ENCODE measurements at regions not wholly inside any gene's neighbourhood (a gene's known extent, or its start where the extent isn't known, plus 50 kb on each side); places are given as distances from the start of the nearest gene placed in this dataset.
A peak's percentile ranks its signal among the peaks of the same experiment; 100 is the strongest.

DNA sequence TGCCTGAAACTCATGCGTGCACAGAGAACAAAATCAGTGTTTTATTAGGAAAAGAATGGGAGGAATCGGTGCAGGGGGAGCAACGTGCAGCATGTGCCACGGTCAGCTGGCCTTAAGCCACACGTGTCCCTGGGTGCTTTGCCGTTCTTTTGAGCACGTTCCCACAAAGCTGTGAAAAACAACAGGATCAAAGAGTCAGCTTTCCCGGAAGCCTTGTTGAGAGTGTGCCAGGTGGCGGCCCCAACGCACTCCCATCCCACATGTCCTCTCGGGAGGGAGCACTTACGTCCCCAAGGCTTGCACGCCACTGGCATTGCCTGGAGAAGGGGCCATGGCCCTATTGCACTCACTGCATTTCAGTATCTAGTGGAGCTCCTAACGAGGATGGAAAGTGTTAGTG is 511.2 kb downstream of the EIPR1 start:
- DNase-seq: no peak

DNA sequence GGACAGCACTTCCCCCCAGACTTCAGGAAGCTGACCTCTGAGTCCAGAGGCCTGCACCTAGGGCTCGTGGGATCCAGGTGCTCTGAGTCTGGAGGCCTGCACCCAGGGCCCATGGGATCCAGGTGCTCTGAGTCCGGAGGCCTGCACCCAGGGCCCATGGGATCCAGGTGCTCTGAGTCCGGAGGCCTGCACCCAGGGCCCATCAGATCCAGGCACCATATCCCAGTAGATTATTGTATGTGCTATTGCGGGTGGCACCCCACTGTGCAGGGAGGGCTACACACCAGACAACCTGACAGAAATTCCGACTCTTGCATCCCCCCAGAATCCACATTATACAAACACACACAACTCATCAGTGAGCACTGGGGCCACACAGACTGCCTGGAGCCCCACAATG is 515.2 kb downstream of the EIPR1 start:
- DNase-seq: no peak

GRCh38 chr2:2861666-2862240 is 515.9 kb downstream of the EIPR1 start:
- no peak for DNase-seq

- DNase-seq: no peak
Measured at GRCh38 chr2:2860589-2861300, 516.9 kb downstream of the EIPR1 start.

- DNase-seq: no peak
Measured at GRCh38 chr2:2859732-2860131, 517.9 kb downstream of the EIPR1 start.

GRCh38 chr2:2859164-2859563 is 518.5 kb downstream of the EIPR1 start:
- no peak for DNase-seq

DNA sequence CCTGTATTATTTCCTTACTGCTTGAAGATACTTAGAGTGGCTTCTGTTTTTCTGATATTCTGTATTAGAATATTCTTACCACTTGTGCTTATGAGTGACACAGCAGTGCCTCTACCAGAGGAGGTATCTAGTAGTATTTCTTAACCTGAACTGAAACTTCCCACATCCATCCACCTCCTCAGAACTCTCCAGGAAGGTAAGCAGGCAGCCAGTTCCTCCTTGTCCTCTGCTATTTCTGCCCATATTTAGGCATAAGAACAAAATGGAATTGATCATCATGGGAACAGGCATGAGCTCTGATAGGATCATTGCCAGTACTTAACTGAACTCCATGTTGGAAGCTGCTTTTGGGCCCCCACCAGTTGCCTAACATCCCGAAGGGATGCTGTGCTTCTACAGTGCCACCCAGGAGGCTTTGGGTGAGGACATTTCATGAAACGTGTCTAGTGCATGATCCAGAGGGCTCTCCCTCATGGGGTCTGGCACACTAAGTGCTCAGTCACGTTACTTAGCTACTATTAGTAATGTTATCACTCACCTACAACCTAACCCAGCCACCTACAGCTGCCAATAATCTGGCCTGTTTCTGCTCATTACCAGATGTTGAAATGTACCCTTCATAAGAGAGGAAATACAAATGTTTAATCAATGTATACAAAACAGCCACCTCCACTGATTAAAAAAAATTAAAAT is 520.7 kb downstream of the EIPR1 start:
- no peak for DNase-seq

DNA sequence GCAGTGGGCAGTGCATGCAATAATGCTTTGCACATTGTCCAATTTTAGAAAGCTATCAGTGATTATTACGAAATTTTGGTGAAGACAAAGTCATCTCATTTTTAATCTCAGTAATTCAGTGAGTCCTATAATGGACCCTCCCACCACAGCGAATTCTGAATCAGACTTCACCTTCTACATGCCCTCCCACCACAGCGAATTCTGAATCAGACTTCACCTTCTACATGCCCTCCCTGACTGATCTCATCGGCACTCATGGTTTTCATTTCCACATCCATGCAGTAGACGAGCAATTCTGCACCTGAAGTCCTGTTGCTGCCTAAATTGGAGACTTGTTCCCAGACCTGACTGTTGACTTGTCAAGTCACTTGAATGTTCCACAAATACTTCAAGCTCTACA is 522.3 kb downstream of the EIPR1 start:
- DNase-seq: no peak

- no peak for DNase-seq
Measured at GRCh38 chr2:2853346-2853745, 522.3 kb upstream of the MYT1L start.

GRCh38 chr2:2851806-2852777 is 521.0 kb upstream of the MYT1L start:
- no peak for DNase-seq

DNA sequence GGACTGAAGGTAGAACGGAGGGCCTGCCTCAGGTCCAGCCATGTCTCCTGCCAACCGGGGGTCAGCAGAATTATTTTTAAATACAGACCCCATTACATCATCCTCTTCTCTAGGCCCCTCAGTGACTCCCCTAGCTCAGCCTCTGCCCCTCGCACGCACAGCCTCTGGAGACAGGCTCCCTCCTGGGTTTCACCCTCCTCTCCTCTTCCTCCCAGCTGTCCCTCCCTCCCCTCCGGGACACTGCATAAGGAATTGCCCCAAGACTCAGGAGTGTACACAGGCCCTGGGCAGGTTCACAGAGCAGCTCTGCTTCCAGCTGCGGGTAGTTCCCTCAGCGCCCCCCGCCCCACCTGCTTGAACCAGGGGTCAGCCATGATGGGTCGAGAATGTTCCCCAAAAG is 520.2 kb upstream of the MYT1L start:
- no peak for DNase-seq

DNA sequence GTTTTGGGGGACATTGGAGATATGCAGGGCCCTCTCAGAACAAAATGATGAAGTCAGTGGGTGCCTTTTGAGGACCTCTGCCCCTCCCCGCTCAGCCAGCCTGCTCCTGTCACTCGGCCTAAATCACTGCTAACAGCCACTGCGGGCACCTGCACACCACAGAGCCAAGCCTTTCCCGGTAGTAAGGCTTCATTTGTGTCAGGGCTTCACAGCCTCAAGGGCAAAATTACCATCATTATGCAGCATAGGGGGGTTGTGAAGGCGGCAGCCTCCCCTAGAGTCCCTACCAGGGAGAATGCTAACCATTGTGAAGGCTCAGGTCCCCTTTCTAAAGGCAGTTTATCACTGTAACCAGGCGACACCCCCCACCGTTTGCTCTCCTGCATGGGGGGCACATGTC is 519.8 kb upstream of the MYT1L start:
- no peak for DNase-seq

DNA sequence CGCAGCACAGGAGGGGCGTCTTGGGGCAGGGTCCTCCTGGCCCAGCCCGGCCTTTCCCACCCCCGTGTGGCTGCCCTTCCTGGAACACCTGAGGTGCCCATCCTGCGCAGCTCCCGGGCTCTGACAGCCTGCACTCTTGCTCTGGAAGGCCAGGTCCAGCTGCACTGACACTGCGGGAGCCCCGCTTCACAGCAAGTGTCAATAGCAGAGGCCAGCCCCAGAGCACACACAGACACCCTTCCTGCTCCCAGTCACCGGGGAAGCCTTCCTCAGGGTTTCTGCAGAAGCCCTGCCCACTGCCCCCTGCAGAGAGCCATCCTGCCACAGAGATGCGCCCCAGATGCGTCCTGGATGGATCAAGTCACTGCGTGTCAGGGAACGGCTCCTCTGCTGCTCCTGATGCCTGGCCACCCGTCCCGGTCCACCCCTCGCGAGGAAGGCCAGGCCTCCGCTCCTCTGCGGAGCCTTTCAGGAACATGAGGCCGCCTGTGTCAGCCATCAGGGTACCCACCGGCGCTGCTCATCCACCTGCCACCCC is 519.2 kb upstream of the MYT1L start:
- no peak for DNase-seq

GRCh38 chr2:2849464-2850217 is 518.6 kb upstream of the MYT1L start:
- DNase-seq: no peak

DNA sequence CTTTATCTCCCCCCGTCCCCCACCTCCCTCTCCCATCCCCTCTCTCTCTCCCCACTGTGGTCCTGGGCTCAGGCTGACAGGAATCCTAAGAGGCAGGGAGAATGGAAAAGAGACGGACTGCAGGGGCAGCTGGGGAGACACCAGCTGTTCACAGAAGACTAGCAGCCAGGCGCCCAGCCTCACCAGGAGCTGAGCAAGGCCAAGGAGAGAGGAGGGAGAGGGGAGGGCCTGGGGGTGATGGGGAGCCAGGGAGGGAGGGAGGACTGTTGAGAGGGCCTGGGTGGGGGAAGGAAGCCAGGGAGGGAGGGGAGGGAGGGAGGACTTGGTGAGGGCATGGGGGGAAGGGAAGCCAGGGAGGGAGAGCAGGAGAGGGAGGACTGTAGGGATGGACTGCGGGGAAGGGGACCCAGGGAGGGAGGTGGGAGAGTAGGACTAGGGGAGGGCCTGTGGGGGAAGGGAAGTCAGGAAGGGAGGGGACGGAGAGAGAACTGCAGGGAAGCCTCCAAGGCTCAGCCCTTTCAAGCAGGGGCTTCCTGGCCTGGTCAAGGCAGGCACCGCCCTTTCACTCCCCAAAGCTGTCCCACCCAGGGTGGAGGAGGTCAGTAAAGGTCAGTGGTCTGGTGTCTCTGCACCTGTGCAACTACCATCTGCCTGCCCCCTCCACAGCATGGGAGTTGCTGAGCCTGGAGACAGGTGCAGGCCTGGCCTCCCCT is 517.7 kb upstream of the MYT1L start:
- DNase-seq: no peak

DNA sequence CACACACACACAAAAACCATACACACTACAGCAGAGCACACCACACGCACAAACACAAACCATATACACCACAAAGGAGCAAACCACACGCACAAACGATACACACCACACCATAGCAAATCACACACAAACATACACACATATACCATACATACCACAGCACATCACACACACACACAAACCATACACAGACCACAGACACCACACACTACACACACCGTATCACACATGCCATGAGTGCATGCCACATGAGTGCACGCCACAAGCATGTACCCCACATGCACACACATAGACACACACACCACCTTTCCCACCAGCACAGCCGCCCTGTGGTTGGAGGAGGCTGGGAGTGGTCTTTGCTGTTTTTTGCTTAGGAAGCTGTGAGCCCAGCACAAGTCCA is 517.1 kb upstream of the MYT1L start:
- DNase-seq: no peak

- peak; percentile 11 for DNase-seq
Measured at GRCh38 chr2:2847209-2847676, 516.2 kb upstream of the MYT1L start.

- peak; percentile 93 for DNase-seq
Measured at GRCh38 chr2:2846332-2847208, 515.5 kb upstream of the MYT1L start.

- no peak for DNase-seq
Measured at GRCh38 chr2:2845806-2846315, 514.8 kb upstream of the MYT1L start.

DNA sequence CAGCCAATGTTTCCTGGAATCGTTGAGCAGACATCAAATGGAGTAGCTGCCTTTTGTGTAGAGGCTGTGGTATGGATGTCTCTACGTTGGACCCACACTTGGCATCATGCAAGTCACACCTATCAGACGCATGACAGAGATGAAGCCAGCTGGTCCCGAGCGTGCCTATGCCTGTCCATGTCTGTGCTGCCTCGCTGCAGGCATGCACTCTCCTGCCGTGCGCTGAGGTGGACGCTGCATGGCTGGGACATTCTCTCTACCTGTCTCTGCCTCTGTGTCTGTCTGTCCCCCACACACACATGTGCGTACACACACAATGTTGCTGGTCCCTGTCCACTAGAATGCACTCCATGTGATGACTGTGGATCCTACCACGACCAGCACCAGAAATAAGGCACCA is 514.2 kb upstream of the MYT1L start:
- no peak for DNase-seq
